ENCODE measurements at regions not wholly inside any gene's neighbourhood (a gene's known extent, or its start where the extent isn't known, plus 50 kb on each side); places are given as distances from the start of the nearest gene placed in this dataset.

GRCh38 chr2:238521870-238522269, 95.1 kb downstream of the ASB1 start:
- no peak for TF ChIP-seq EP300 (IDR thresholded peaks at IDR 0.05)
- no peak for TF ChIP-seq POLR2AphosphoS5 (IDR thresholded peaks at IDR 0.05)
- TF ChIP-seq CTCF (IDR thresholded peaks at IDR 0.05), result no peak
- no peak for TF ChIP-seq POLR2A (IDR thresholded peaks at IDR 0.05)
- no peak for ATAC-seq
- Histone ChIP-seq H3K36me3 (no peaks in the 10 kb centered on the region), H3K27ac (no peak overlapping the region), H3K9me3 (peaks cover 0 to 19% (median 0%) of the 10 kb centered on the region in 3 donors), H3K4me1 (peaks cover 0 to 15% (median 4%) of the 10 kb centered on the region in 3 donors), H3K4me3 (no peak overlapping the region), H3K27me3 (no peaks in the 10 kb centered on the region)
- WGBS, 2 donors (ENCODE audit: low coverage in 1 of 2), result 86% methylated on average over 4 of the region's 8 CpGs; no CpG with 5 or more reads in 1 of the 2 donors

DNA sequence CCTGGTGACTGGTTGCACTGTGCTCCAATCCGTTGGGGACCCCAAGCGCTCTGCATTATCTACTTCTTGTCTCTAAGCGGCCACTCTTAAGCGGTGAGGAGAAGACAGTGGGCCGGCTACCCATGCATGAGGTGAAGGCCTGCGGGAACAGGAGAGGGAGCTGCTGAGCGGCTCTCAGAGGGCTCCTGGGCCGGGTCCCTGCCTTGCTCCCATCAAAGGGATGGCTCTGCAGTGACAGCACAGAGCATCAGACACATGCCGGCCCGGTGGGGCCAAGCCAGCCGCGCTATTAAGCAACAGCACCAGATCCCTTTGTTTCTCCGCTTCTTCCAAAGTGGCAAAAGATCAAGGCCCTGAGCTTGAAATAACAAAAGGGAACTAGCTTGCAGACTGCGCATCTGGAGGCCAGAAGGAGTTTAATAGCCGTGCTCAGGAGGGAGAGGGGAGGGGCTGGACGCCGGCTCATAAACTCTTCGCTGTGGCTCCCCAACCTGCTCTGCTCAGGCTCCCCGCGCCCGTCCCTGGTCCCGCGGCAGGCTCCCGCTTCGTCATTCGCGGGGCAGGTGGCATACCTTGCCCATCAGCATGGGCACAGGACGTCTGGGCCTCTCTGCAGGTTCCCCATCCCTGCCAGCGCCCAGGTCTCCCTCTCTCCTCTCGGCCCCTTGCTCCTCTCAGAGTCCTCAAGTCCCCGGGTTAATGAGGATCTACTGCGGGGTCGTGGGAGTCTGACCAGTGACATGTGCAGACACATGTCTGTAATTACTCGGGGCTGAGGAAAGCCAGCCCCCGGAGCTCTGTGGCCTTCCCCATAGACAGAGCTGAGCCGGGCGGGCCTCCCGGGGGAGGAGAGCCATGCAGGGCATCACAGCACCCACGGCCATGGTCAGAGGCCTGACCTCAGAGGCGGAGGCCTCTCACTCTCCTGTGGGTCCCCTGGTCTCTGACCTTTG, 96.7 kb downstream of the ASB1 start:
- Histone ChIP-seq H3K9me3 (peaks cover 0 to 3% (median 0%) of the 10 kb centered on the region in 3 donors), H3K27ac (peak overlapping the region in 3 of 4 donors; percentile 27 to 72 (median 50)), H3K4me1 (peaks cover 0 to 15% (median 4%) of the 10 kb centered on the region in 3 donors), H3K27me3 (no peaks in the 10 kb centered on the region), H3K4me3 (no peak overlapping the region), H3K36me3 (no peaks in the 10 kb centered on the region)
- 20 to 41% methylated on average over 2 to 16 of the region's 40 CpGs for WGBS, 2 donors (ENCODE audit: low coverage in 1 of 2)
- peak in 3 of 4 experiments; percentile 30 to 58 (median 56) for TF ChIP-seq CTCF (IDR thresholded peaks at IDR 0.05)
- TF ChIP-seq EP300 (IDR thresholded peaks at IDR 0.05), result no peak
- ATAC-seq, result peak; percentile 84

GRCh38 chr2:238524426-238524983, 97.8 kb downstream of the ASB1 start:
- no peaks in the 10 kb centered on the region for H3K27me3 ChIP-seq
- H3K4me3 ChIP-seq, result no peak overlapping the region
- H3K36me3 ChIP-seq, result no peaks in the 10 kb centered on the region
- no peaks in the 10 kb centered on the region for H3K9me3 ChIP-seq
- TF ChIP-seq CTCF (IDR thresholded peaks at IDR 0.05), result no peak
- no peak for TF ChIP-seq EP300 (IDR thresholded peaks at IDR 0.05)
- no peak for TF ChIP-seq POLR2A (IDR thresholded peaks at IDR 0.05)
- TF ChIP-seq POLR2AphosphoS5 (IDR thresholded peaks at IDR 0.05), result no peak
- peaks cover 0 to 15% (median 4%) of the 10 kb centered on the region in 3 donors for H3K4me1 ChIP-seq
- H3K27ac ChIP-seq, result no peak overlapping the region
- WGBS, 2 donors (ENCODE audit: low coverage in 1 of 2), result 93 to 100% methylated on average over 1 to 7 of the region's 15 CpGs
- no peak for ATAC-seq

DNA sequence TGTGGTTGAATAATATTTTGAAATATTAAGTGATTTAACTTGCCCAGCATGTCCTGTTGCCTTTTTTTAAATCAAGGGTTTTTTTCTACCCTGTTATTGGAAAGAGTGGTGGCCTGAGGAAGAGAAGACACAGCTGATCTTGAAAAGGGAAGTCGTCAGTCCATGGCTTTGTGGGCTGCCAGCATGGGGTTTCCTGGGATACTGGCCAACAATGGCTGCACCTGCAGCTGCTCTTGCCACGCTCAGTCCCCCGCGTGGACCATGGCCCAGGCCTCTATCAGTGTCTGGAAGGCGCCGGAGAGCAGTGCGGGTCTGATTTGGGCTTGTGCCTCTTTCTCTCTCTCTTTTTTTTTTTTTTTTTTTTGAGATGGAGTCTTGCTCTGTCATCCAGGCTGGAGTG, 99.3 kb downstream of the ASB1 start:
- no peaks in the 10 kb centered on the region for H3K27me3 ChIP-seq
- H3K9me3 ChIP-seq, result peaks cover 0 to 7% (median 0%) of the 10 kb centered on the region in 3 donors
- H3K4me1 ChIP-seq, result peaks cover 0 to 15% (median 4%) of the 10 kb centered on the region in 3 donors
- no peak for ATAC-seq
- TF ChIP-seq EP300 (IDR thresholded peaks at IDR 0.05) (no peak), POLR2A (IDR thresholded peaks at IDR 0.05) (no peak), POLR2AphosphoS5 (IDR thresholded peaks at IDR 0.05) (no peak)
- no peaks in the 10 kb centered on the region for H3K36me3 ChIP-seq
- no peak overlapping the region for H3K27ac ChIP-seq
- H3K4me3 ChIP-seq, result no peak overlapping the region
- 33 to 53% methylated on average over 1 to 2 of the region's 7 CpGs for WGBS, 2 donors (ENCODE audit: low coverage in 1 of 2)

DNA sequence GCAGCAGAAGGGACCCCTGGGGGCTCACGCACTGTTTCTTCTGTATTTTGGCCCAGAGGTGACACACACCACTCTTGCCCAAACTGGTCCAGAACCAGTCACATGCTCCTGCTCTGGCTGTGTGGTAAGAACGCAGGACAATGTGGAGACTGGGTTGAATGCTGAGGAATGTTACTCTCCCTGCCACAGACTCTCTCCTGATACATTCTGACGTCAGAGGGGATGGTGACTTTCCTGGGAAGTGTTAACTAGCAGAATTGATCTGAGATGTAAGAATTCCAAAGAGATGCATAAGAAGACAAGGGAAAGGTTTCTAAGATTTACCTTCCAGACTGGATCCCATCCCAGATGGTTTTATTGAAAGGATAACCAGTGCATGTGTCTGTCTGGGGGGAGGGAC, 100.8 kb downstream of the ASB1 start:
- WGBS, 2 donors (ENCODE audit: low coverage in 1 of 2), result 79% methylated on average over 2 of the region's 3 CpGs; no CpG with 5 or more reads in 1 of the 2 donors
- Histone ChIP-seq H3K27me3 (no peaks in the 10 kb centered on the region), H3K4me1 (peaks cover 0 to 15% (median 4%) of the 10 kb centered on the region in 3 donors), H3K27ac (no peak overlapping the region), H3K4me3 (no peak overlapping the region), H3K36me3 (no peaks in the 10 kb centered on the region), H3K9me3 (peaks cover 0 to 21% (median 0%) of the 10 kb centered on the region in 3 donors)
- no peak for ATAC-seq
- TF ChIP-seq CTCF (IDR thresholded peaks at IDR 0.05) (no peak), POLR2AphosphoS5 (IDR thresholded peaks at IDR 0.05) (no peak), POLR2A (IDR thresholded peaks at IDR 0.05) (no peak), EP300 (IDR thresholded peaks at IDR 0.05) (no peak)

Measured in gastroesophageal sphincter (tissue), 4 donors.